NCI-H1048 (cell line): ENCODE measurements at regions not wholly inside any gene's neighbourhood (a gene's known extent, or its start where the extent isn't known, plus 50 kb on each side); places are given as distances from the start of the nearest gene placed in this dataset.

Experiments
- DNase-seq: peaks from one replicate; lab custom pipeline; 2025; lab: John Stamatoyannopoulos, UW

DNA sequence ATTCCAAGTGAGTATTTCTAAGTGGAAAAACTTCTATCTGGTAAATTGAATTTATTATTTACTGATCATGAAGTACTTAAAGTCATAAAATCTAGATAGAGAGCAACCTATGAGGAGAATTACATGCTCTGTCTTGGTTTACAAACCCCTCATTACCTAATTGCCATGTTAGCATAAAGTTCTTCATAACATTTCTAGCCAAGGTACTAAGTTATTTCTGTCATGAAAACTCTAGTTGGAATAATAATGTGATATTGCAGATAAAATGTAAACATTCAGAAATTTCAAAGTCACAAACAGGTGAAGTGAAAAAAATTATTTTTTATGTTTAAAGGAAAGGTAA is 228.6 kb downstream of the TTLL7 start:
- no peak for DNase-seq

DNA sequence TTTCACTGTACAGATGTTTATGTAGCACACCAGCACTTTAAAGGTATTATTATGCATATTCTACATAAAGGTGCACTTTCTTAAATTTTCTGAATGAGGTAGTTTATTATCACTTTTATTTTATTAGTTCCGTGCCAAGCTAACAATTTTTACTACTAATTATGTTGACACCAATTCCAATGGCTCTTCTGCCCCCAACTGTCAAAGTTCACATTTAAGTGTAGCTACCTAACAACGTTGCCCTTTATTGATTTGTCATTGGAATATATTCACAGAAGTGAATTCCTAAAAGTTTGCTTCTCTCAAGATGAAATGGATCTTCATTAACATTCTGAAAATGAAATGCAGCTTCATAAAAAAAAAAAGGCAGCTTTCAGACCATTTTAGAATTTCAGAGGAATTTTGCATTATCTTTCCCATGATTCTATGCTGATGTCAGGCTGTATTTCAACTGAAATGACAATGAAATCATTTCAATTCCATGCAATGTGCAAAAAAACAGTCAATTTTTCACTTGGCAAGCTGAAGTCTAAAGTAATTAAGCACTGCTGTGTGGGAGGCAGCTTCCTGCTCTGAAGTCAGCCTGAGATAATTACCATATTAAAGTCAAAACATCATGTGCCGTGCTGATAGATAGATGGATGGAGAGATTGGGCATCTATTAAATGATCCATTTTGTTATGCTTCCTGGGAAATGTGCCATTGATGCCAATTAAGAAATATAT is 229.2 kb downstream of the TTLL7 start:
- no peak for DNase-seq

DNA sequence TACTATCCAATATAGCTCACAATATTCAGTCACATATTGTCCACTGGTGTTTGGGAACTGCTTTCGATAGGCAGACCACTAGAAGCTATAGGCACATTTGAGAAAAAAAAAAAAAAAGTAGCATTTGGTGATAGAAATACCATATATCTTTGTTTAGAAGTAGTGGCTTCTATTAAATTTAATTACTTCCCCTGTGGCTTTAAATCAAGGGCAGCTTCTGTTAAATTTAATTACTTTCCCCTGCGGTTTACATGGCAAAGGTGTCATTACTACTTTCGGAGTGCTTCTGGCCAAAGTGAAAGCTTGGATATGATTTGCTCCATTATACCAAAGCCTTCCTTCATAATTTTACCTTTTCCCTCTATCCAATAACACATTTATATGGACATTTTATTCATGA is 229.9 kb downstream of the TTLL7 start:
- DNase-seq = no peak

DNA sequence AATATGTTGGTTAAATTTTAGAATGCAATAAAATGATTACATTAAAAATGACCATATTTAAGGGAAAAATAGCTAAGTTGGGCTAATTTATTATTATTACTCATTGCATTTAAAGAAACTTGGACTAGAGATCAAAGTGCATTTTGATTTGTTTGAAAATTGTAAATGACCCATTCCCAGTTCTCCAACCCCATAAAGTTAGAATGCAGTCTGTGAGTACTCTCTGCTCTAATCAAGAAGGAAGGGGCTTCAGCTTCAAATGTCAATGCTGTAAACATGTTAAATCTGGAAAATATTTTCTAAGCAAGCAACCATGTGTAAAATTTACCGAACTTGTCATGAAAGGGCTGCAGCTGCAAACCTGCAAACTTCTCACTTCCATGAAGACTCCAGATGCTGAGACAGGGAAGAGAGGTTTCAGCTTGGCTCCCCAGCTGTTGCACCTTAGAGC is 232.7 kb downstream of the TTLL7 start:
- no peak for DNase-seq

DNA sequence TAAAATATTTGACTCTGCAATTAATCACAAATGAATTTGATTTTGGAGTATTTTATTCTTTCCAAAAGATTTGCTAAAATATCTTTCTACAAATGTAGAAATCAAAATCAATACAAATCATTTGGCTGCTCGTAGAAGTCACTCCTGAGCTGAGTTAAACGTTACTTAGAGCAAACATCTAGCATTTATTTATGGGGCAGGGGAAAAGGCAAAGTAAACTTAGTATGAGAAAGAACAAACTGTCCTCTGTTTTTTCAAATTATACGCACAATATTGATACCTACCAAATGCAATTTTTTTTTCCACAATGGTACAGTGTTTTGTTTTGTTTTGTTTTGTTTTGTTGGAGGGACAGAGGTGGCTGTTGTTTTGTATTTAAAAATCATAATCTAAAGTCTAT is 233.8 kb downstream of the TTLL7 start:
- no peak for DNase-seq

DNA sequence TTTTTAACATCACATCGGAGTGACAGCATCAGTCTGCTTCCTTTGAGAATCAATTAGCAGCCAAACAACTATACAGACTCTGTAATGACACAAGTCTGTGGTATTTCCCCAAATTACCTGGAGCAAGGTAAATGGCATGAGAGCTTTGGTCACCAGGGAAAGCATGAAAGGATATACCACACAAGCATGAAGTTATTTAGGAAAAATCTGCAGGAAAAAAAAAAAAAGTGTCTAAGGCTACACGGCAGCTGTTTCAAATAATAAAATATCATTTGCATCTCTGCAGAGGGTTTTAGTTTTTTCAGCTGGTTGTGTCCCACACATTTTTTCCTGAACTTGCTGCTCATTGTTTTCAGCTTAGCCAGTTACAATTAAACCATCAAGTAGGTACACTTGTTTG is 234.7 kb downstream of the TTLL7 start:
- DNase-seq = no peak

DNA sequence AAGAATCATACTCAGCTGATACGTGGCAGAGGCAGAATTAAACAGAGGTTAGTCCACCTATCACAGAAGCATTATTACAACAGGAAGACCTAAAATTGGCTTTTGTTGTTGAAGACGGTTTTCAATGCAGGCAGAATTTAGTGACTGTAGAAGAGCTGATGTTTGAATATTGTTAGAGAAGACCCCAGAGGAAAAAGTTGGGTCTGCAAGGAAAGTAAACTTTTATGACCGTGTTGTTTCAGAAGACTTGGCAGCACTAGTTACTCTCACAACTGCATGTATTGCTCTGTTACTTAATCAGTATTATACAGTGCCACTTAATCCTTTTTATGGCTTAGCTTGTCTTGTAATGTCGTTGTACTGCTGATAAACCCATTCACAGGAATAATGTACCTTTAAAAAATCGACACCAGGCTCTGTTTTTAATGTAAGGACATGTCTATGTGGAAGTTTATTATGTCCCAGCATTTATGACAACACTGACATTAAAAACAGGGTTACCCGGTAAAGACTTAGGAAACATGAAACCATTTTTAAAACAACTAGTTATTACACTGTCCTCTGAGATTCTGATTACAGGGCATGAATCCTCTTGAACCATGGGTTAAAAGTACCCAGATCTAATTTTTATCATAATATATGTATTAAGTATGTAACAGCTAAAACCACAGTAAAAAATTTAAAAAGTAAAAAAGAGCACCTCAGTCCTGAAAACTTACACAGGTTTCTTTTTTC is 235.4 kb downstream of the TTLL7 start:
- DNase-seq = no peak

DNA sequence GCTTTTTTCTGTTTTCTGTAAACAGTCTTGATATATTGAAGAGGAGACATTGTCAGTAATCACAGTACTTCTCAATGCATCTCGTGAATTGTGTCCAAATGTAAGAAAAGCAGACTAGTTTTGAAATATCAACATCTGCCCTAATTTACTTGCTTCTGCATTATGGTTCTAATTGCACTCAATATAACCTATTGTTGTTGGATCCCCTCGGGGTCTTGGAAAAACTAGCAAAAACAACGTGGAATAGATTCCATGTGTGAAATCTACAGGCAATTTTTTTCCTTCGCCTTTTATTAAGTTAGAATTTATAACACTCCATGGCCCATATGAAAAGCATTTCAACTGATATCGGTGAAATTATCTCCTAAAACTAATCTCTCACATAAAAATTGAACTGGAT is 236.5 kb downstream of the TTLL7 start:
- DNase-seq = no peak

DNA sequence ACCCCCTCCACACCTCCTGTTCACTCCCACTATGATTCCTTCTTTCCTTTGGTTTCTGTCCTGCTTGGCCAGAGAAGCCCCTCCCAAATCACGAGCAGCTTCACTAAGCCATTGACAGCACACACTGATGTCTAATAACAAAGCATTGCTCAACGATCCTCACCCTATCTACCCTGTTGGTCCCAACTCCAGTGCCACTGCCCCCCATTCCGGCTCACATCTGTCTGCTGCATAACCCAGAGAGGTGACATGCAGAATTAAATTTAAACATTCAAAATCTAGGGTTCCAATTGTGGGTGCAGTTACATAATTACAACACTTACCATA is 236.9 kb downstream of the TTLL7 start:
- no peak for DNase-seq

DNA sequence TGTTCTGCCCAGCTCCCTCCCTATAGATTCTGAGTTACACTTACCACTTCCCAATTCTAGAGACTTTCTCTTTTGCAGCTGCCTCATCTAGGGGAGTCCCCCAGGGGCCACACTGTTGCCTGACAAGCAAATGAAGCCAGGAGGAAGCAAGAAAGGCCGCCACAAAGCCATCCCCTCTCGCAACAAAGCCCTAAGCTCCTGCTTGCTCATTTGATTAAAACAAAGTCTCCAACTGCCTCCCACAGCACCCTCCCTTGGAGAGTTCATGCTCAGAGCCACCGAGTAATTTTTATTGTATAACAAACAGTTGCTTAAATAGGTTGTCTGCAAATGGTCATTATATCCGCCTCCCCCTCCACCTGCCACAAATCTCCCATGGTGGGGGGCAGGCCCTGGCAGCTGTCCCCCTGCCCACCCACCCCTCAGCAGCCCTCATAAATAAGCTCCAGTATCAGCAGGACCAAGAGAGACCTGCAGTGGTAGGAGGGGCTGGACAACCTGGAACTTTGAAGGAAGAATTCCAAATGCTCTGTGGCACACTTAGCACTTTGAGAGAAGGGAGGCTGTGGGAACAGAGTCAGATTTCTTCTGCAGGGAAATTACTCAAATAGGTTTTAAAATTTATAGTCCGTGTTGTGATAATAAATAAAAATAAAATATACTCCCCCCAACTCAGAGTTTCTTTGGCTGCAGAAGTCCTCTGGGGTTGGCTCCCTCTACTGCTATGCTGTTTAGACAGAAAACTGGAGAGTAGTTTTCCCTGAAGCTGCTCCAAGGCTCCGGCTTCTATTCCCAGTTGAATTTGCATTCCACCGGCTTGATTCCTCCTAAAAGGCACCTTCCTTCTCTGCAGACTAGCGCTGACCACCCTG is 237.5 kb downstream of the TTLL7 start:
- DNase-seq = no peak

DNA sequence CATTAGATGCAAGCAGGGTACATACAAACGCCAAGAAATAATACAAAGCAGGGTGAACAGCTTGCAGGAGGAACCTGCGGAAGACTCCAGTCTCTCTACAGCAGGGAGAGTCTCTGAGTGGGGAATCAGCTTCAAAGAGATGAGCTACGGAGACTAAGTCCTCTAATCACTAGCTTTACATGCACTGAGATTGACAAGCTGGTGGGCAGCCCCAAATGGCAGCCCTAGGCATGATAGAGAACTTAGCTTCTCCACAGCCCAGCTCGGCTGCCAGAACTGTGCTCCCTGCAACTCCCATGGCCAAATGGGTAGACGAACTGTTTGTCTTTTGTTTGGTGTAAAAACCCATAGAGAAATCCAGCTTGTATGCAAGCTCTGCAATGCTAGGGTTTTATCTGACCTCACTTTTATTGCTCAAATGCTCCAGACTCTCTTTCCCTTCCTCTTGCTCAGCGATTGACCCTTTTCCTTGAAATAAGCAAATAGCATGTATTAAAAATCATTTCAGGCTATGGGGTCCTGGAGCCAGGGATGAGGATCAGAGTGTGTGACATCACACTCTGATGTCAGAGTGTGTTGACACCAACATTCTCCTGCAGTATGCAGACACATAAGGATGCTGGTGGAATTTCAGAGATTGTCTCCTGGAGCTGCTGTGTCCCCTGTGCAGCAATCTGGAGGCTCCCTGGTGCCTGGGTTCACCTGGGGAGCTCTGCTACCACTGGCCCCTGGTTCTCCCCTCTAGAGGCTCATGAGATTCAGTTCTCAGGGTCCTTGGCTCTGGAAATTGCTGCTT is 238.5 kb downstream of the TTLL7 start:
- no peak for DNase-seq

DNA sequence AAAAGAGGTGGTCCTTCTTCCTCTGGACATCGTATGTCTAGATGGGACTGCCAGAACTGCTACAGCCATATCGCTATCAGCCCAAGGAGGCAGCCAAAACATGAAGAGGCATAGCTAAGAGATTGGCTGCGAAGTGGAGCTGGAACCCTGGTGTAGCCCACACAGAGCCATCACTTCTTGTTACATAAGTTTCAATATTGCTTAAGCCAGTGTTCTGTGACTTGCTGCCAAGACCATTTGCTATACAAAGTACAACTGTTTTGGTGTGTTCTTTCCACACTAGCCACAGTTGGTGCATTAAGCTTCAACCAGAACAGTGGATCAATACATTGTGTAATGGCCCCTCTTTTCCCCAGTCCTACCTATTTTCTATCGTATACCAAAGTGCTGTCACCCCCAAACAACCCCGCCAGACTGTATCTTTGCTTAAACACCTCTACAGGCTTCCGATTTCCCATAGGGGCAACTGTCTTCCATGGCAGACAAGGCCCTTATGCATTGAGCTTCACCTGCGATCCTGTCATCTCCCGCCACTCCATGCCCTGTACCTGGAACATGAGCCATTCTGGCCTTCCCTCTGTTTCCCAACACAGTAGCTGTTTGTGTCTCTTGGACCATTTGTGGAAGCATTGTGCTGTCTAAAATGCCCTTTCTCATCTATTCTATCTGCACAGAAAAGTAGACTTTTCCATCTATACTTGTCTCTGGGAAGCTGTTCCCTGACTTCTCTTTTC is 241.8 kb downstream of the TTLL7 start:
- DNase-seq = no peak

DNA sequence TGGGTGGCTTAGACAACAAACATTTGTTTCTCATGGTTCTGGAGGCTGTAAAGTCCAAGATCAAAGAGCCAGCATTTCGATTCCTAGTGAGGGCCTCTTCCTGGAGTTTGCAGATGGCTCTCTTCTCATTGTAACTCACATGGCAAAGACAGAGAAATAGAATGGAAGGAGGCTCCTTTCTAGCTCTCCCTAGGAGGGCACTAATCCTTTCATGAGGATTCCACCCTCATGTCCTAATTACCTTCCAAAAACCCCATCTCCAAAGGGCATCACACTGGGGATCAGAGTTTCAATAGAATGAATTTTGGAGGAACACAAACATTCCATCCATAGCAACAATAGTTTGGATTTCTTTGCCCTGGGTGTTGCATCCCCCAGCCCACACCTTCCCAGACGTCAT is 247.3 kb downstream of the TTLL7 start:
- no peak for DNase-seq

DNA sequence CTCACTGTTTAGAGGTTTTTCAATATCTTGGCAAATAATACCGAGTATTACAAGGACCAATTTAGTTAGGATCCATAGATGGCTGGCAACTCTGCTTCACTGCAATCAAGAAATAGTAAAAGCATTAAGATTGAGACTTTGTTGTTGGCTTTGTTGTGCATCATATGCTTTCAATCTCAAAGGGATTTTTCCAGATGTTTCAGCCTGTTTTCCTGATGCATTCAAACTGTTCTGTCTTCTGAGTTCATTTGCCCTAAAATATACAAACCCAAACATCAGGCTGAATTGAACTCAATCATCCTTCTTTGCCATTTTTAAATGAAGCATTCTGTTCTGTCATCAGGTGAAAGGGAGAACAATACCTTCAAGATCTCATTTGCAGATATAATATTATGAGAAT is 248.7 kb downstream of the TTLL7 start:
- DNase-seq = no peak

DNA sequence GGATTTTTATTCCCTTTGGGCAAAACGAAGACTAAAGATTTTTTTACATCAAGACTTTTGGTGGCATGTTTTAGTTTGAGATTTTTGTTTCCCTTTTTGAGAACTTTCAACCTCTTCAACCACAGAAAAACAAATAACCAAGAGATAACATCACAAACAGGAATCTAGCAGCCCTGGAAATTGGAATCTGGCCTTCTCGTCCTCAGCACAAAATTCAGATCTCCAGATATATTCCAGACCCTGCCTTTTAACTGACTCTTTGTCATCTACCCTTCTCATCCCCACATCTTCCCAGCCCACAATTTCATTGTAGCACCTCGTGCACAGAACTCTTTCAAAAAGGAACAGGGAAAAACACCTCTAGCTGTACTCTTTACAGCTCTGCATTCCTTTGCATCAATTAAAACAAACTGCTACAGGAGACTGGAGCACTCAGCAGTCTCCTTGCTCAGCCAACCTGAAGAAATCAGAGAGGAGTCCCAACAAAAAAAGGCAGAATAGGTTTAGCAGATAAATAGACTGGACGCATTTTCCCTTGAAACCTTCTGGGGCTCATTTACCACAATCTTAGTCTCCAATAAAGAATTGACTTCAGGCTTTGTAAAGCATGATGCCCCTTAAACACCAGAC is 251.0 kb downstream of the TTLL7 start:
- no peak for DNase-seq

DNA sequence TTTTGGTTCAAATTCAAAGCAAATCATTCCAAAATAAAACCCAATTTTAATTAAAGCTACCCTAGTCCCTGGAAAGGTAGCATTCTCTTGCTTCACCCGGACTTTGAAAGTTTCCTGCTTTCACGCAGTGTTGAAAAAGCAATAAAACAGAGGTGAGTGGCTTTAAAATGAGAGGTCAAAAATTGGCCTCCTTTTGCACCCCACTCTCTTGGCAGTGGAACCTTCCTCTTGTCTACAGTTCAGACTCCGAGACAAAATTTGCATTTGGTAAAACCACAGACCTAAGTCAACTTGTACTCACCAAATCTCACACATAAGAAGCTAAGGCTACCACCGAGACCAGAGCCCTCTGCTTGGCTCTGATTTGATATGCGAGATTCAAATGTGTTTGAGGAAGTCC is 252.7 kb downstream of the TTLL7 start:
- no peak for DNase-seq

DNA sequence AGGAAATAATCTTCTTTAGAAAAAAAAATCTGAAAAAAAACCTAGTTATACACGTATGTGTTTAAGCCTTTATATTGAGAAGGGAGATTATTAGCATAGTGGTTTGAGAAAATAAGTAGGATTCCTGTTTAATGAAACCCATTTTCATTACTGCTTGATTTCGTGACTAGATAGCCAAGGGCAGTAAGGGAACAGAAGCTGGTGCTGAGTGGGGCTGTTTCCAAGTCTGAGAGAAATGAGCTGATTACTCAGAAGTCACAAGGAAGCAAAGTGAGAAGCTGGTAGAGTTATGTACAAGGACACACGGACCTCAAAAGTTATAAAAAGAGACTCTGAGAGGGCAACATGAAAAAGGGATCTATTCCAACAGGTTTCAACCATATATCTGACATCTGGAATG is 256.5 kb downstream of the TTLL7 start:
- no peak for DNase-seq

DNA sequence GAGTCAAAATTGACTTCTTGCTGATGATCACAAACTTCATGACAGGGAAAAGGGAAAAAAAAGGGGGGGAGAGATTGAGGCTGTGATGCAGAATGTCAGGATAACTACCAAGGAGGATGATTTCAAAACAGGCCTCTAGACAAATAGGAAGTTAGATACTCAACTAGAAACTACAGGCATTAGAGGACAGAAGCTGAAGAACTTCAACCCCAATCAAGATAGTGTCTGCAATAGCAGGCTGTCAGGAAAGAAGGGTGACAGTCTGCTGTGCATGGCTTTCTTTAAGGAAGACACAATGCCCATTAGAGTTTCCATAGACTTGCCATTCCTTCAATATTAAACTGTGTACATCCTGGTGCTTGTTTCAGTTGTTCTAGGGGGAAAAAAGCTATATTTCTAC is 257.2 kb downstream of the TTLL7 start:
- no peak for DNase-seq

DNA sequence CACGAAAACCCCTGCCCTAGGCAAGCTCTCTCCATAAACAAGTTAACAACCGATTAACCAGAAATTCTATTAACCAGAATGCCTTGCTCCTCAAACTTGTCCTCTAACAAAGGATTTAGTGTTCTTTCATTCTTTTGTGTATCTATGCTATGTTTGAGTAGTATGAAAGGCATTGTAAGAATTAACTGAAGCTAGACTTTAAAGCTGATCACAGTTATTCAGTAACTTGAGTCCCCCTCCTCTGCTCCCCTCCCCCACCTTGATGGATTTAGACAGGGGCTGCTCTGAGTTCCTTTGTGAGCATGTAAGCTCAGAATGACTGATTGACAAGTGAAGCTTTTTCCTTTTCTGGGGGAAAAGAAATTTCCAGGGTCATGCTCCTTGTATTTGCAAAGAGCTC is 257.6 kb downstream of the TTLL7 start:
- DNase-seq = no peak

DNA sequence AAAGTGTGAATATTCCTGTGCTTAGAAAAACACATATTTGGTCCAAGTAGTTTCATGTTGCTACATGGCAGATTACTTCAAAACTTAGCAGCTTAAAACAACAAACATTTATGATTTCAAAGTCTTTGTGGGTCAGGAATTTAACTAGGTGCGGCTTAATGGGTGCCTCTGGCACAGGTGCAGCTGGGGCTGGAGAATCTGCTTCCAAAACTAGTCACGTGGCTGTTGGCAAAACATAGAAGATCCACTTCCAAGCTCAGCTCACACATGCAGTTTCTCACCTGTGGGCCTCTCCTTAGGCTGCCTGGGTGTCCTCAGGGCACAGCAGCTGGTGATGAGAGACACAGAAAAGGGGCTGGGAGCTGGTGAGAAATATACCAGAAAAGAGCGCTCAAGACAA is 263.4 kb downstream of the TTLL7 start:
- DNase-seq = no peak

DNA sequence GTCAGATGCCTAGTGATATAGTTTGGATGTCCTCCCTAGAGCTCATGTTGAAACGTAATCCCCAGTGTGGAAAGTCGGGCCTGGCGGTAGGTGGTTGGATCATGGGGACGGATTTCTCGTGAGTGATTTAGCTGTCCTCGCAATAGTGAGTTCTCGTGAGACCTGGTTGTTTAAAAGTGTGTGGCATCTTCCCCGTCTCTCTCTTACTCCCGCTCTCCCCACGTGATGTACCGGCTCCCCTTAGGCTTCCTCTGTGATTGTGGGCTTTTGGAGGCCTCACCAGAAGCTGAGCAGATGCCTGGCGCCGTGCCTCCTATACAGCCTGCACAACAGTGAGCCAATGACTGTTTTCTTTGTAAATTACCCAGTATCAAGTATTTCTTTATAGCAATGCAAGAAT is 264.5 kb downstream of the TTLL7 start:
- no peak for DNase-seq
